Left lung (tissue), 4 donors: ENCODE measurements at regions not wholly inside any gene's neighbourhood (a gene's known extent, or its start where the extent isn't known, plus 50 kb on each side); places are given as distances from the start of the nearest gene placed in this dataset.

ENCODE experiments used
- ATAC-seq: fragments of 200-7000 bp; cut with Tn5 transposase; one replicate; pipeline ENCODE4 v1.9.1; 2020; ENCODE audit warnings: moderate library complexity
- DNase-seq, 4 donors: peaks; one replicate each; pipeline ENCODE4 v3.0.0-alpha.2; 2013 to 2020
- H3K27ac ChIP-seq, 2 donors: fragments of 200-600 bp; sonication (generic) in 1 of 2; one replicate each; pipeline versions ENCODE4 v1.5.0 to v1.8.0; 2020 to 2021
- H3K27me3 ChIP-seq, 2 donors: fragments of 200-600 bp; sonication (generic) in 1 of 2; one replicate each; pipeline versions ENCODE4 v1.5.0 to v1.8.0; 2020 to 2021
- H3K36me3 ChIP-seq, 2 donors: fragments of 200-600 bp; sonication (generic) in 1 of 2; one replicate each; pipeline versions ENCODE4 v1.5.0 to v1.8.0; 2020 to 2021
- H3K4me1 ChIP-seq, 2 donors: fragments of 200-600 bp; one replicate each; pipeline ENCODE4 v1.8.0; 2021
- H3K4me3 ChIP-seq, 2 donors: fragments of 200-600 bp; sonication (generic) in 1 of 2; one replicate each; pipeline versions ENCODE4 v1.5.0 to v1.8.0; 2020 to 2021; ENCODE audit warnings: mild to moderate bottlenecking in 1 of 2
- H3K9me3 ChIP-seq, 2 donors: fragments of 200-600 bp; sonication (generic) in 1 of 2; one replicate each; pipeline versions ENCODE4 v1.5.0 to v1.8.0; 2020 to 2021
- CTCF ChIP-seq, 2 donors: fragments of 200-600 bp; sonication (generic) in 1 of 2; IDR thresholded peaks; one replicate each; pipeline versions ENCODE4 v1.5.0 to v1.8.0; 2021; ENCODE audit warnings: antibody characterized with exemption in 2 of 2
- intact Hi-C, 2 donors: fragments of 100-400 bp; cut with DNase I; formaldehyde crosslinking; loops; one replicate each; pipeline versions ENCODE4 v1.11.2 to v1.14.2; 2022
- donor health status: DM: no; HTN: yes; CAD: no.
- donor health status: DM: no; HTN: no; CAD: no.

- Histone ChIP-seq H3K4me1 (peaks cover 3 to 13% of the 10 kb centered on the region in 2 donors), H3K27me3 (no peaks in the 10 kb centered on the region)
Observed at GRCh38 chr3:193879099-193879863, 256.7 kb upstream of the HES1 start.

GRCh38 chr3:193879864-193880242 is 256.1 kb upstream of the HES1 start:
- ATAC-seq (no peak), DNase-seq (no peak)
- Histone ChIP-seq H3K36me3 (no peaks in the 10 kb centered on the region), H3K27ac (no peak overlapping the region), H3K4me1 (peaks cover 3 to 13% of the 10 kb centered on the region in 2 donors), H3K9me3 (no peaks in the 10 kb centered on the region), H3K27me3 (no peaks in the 10 kb centered on the region), H3K4me3 (no peak overlapping the region)
- no peak for TF ChIP-seq CTCF (IDR thresholded peaks at IDR 0.05)
- intact Hi-C loops, result no loop called here

More at GRCh38 chr3:193879099-193879863, 256.7 kb upstream of the HES1 start:
- intact Hi-C loops, result no loop called here
- no peak for TF ChIP-seq CTCF (IDR thresholded peaks at IDR 0.05)
- Histone ChIP-seq H3K27ac (no peak overlapping the region), H3K36me3 (no peaks in the 10 kb centered on the region), H3K9me3 (no peaks in the 10 kb centered on the region), H3K4me3 (no peak overlapping the region)
- DNase-seq, result no peak
- ATAC-seq, result no peak

GRCh38 chr3:193882091-193882490 is 253.9 kb upstream of the HES1 start:
- H3K4me1 ChIP-seq, result peaks cover 0 to 3% of the 10 kb centered on the region in 2 donors
- intact Hi-C loops, result no loop called here

GRCh38 chr3:193883551-193883950 is 252.4 kb upstream of the HES1 start:
- DNase-seq (no peak), ATAC-seq (no peak)
- Histone ChIP-seq H3K27ac (no peak overlapping the region), H3K36me3 (no peaks in the 10 kb centered on the region), H3K9me3 (no peaks in the 10 kb centered on the region), H3K27me3 (no peaks in the 10 kb centered on the region), H3K4me3 (no peak overlapping the region), H3K4me1 (no peaks in the 10 kb centered on the region)
- TF ChIP-seq CTCF (IDR thresholded peaks at IDR 0.05), result no peak
- intact Hi-C loops, result no loop called here

More at GRCh38 chr3:193882091-193882490, 253.9 kb upstream of the HES1 start:
- Histone ChIP-seq H3K36me3 (no peaks in the 10 kb centered on the region), H3K27me3 (no peaks in the 10 kb centered on the region), H3K4me3 (no peak overlapping the region), H3K27ac (no peak overlapping the region), H3K9me3 (no peaks in the 10 kb centered on the region)
- TF ChIP-seq CTCF (IDR thresholded peaks at IDR 0.05), result no peak
- ATAC-seq (no peak), DNase-seq (no peak)

- no peaks in the 10 kb centered on the region for H3K9me3 ChIP-seq
- no peaks in the 10 kb centered on the region for H3K27me3 ChIP-seq
- H3K4me1 ChIP-seq, result no peaks in the 10 kb centered on the region
- no peaks in the 10 kb centered on the region for H3K36me3 ChIP-seq
- no peak for ATAC-seq
- H3K27ac ChIP-seq, result no peak overlapping the region
- TF ChIP-seq CTCF (IDR thresholded peaks at IDR 0.05), result no peak
- H3K4me3 ChIP-seq, result no peak overlapping the region
- DNase-seq, result no peak
- intact Hi-C loops, result no loop called here
Observed at GRCh38 chr3:193884027-193884426, 251.9 kb upstream of the HES1 start.
